Cardiac septum (tissue), 1 donor: ENCODE measurements at regions not wholly inside any gene's neighbourhood (a gene's known extent, or its start where the extent isn't known, plus 50 kb on each side); places are given as distances from the start of the nearest gene placed in this dataset.

Experiments
- DNase-seq: peaks from one replicate; pipeline ENCODE4 v3.0.0-alpha.2; 2020; ENCODE audit warnings: low spot score
- intact Hi-C: fragments of 100-400 bp; cut with DNase I; formaldehyde crosslinking; loops from one replicate; pipeline ENCODE4 v1.14.0; 2022
- donor health status: DM: no; HTN: no; CAD: no.

DNA sequence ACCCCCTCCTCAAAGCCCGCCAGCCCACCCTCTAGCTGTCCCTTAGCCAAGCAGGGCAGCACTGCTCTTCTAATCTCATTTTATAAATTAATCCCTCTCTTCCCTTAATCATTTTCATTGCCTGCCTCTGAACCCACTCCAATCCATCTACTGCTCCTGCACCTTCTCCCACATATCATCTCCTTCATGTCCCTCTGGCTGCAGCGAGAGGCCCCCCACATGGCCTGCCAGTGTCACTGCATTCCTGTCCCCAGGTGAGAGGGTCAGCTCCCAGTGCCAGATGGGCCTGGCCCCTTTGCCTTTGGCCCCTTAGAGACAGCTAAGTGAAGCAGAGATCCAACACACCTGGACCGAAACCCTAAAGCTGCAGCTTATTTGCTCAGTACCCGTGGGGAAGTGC is 79.4 kb downstream of the PJA1 start:
- intact Hi-C loops: no loop called here
- DNase-seq: no peak

- DNase-seq: no peak
- intact Hi-C loops: no loop called here
Observed at GRCh38 chrX:69085151-69085550, 80.1 kb downstream of the PJA1 start.

GRCh38 chrX:69083801-69084200 is 81.5 kb downstream of the PJA1 start:
- intact Hi-C loops: no loop called here
- no peak for DNase-seq

DNA sequence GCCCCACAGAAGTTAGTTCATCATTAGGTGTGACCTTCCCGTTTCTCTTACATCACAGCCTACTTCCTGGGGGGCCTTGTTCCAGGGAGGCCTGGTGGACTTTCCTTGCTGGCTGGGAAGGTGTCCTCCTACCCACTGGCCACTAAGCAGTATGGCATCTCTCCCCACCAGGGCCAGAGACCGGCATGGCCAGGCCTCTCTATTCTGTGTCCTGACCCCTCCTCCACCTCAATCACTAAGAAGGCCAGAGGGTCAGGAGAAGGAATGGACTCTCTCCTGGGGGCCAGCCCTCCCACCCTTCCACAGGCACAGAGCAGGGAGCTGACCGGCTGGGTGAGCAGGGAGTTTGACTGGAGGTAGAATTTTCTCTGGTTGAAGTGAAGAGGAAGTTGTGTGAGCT is 81.9 kb downstream of the PJA1 start:
- intact Hi-C loops: no loop called here
- no peak for DNase-seq

DNA sequence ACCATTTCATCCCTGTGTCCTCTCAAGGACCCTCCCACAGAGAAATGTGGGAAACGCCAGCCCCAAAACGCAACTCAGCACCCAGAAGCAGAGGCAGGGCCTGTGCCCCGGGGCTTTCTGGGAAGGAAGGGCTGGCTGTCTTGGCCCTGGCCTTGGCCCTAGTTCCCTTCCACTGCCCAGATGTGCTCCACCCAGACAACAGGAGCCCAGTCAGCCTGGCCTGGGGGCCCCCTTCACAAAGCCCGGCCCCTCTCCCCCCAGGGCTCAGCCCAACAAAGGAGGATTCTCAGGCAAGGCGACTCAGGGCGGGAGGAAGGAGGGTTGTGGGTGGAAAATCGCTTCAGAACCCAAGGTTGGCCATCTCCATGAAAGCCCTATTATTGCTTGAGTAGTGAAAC is 82.5 kb downstream of the PJA1 start:
- no peak for DNase-seq
- intact Hi-C loops: no loop called here

GRCh38 chrX:69082055-69082752 is 83.0 kb downstream of the PJA1 start:
- DNase-seq: no peak
- intact Hi-C loops: no loop called here

DNA sequence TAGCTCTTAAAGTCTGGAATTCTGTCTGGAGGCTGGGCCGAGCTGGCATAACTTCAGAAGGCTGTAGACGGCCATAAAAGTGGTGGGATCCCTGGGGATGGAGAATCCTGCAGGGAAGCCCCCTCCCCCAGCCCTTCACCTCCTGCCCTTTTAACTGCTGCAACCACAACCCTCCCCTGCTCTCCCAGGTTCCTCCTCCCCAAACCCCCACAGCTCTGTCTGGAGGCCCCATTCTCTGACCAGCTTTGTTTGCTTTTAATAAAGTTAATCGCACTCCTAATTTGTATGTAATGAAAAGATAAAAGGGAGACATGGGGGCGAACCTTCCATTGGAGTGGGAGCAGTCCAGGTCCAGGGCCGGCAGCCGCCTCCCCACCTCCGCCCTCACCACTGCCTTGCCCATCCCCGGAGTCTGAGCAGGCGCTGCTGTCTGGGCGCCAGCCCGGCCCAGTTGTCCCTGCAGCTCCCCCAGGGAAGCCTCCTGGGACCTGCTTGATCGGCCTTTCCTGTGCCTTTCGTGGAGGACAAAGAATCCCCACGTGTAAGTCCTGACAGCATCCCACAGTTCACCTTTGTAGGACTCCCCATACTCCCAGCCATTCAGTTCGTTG is 84.3 kb downstream of the PJA1 start:
- intact Hi-C loops: no loop called here
- no peak for DNase-seq

DNA sequence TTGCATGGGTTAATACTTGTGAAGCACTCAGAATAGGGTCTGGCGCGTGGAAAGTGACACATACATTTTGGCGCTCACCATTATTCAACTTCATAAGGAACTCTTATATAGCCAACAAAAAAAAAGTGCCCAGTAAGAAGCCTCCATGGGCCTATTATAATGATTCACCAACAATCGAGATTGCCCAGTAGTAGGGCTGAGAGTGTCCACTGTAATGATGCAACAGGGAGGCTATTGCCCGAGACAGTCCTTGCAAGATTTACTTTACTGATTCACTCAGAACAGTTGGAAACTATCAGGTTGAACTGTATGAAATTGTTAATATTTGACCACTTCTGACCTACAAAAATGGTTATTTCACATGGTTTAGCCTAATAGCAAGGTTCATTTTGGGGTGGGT is 86.0 kb downstream of the PJA1 start:
- intact Hi-C loops: no loop called here
- peak; percentile 2 for DNase-seq

GRCh38 chrX:69077895-69078455 is 87.3 kb downstream of the PJA1 start:
- DNase-seq: peak; percentile 56
- intact Hi-C loops: no loop called here

GRCh38 chrX:69076088-69076487 is 89.2 kb downstream of the PJA1 start:
- intact Hi-C loops: no loop called here
- peak; percentile 41 for DNase-seq

DNA sequence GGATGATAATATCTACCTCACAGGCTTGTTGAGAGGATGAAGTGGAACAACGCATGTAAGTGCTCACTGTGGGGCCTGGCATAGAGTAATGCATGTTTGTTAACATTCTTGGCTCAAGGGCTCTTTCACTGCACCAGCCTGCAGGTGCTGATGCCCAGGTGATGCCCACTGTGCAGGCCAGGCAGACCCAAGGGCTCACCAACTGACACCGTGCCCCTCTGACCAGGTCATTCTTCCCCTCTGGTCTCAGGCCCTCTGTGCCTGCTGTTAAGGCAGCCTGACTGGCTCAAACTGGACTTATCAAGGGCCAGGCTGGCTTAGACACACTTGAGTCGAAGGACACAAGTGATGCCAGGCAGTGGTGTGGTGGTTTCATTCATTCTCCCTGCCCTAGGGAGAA is 90.5 kb downstream of the PJA1 start:
- DNase-seq: peak; percentile 39
- intact Hi-C loops: no loop called here

DNA sequence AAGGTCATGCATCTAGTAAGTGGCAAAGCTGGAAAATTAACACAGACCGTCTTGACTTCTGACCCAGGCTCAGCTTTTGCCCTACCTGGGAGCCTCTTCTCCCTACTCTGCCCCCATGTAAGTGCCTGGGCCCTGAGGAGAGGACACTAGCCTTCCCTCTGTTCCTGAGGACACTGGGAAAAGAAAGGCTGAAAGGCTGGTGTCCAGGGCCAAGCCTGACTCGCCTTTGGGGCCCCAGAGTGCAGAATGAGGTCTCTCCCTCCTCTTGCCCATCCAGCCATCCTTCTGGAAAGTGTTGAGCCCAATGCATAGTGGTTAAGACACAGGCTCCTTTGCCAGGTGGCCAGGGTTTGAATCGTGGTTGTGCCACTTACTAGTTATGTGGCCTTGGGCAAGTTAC is 91.5 kb downstream of the PJA1 start:
- intact Hi-C loops: no loop called here
- peak; percentile 62 for DNase-seq

- intact Hi-C loops: no loop called here
- DNase-seq: peak; percentile 26
Observed at GRCh38 chrX:69073241-69073640, 92.0 kb downstream of the PJA1 start.

DNA sequence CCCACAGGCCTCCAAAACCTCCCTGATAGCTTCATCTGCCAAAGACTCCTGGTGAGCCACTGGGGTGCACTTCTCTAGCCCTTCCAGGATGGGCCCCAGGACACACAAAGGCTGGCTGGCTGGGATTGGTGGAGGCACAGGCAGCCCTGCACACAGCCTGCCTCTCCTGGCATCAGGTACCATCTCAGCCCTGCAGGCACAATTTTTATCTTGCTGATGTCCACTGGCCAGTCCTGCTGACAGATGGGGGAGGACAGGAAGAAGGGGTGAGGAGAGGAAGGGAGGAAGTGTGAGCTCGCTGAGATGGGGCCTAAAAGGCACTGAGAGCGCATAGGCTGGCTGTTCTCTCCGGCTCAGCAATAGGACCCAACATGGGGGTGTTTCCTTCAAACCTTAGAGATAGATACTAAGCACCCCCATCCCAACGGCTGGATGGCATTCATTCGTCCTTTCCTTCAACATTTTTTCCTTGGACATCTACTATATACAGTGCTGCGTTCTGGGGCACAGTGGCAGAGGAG is 92.7 kb downstream of the PJA1 start:
- peak; percentile 59 for DNase-seq
- intact Hi-C loops: no loop called here

DNA sequence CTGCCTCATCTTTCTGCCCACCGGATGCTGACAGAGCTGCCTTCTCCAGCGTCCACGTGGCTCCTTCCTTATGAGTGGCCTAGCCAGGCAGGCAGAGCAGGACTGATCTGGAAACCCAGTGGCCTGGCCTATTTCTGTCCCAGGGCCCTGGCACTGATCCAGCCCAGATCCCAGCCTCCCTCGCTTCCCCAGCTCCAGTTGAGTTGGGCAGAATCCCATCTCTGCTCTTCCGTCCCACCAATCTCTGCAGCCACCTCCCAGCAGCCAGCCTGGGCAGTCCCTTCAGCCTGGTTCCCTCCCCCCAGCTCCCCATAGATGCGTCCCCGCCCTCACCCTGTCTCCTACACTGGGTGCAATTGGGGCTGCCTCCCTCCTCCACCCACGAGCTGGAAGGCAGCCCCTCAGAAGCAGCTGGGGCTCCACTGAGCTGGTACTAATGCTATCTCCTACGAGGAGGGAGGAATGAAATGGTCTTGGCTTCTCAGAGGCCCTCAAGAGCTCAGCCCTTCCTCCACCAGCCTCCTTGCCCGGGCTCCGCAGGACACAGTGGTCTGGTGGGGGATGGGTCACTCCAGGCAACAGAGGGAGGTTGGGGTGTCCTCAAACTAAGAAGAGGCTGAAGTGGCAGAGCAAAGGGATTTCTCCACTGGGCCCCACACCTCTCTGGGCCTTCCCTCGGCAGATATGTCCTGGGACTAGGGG is 94.2 kb downstream of the PJA1 start:
- intact Hi-C loops: no loop called here
- peak; percentile 87 for DNase-seq

- intact Hi-C loops: loop anchor here (10.0 kb wide), 2 partner anchors 155 to 215 kb away; no protein-coding TSS in a partner anchor
- DNase-seq: peak; percentile 31
Observed at GRCh38 chrX:69069876-69070275, 95.4 kb downstream of the PJA1 start.

- DNase-seq: no peak
- intact Hi-C loops: loop anchor here (10.0 kb wide), 2 partner anchors 156 to 216 kb away; no protein-coding TSS in a partner anchor
Observed at GRCh38 chrX:69069086-69069445, 96.2 kb downstream of the PJA1 start.

DNA sequence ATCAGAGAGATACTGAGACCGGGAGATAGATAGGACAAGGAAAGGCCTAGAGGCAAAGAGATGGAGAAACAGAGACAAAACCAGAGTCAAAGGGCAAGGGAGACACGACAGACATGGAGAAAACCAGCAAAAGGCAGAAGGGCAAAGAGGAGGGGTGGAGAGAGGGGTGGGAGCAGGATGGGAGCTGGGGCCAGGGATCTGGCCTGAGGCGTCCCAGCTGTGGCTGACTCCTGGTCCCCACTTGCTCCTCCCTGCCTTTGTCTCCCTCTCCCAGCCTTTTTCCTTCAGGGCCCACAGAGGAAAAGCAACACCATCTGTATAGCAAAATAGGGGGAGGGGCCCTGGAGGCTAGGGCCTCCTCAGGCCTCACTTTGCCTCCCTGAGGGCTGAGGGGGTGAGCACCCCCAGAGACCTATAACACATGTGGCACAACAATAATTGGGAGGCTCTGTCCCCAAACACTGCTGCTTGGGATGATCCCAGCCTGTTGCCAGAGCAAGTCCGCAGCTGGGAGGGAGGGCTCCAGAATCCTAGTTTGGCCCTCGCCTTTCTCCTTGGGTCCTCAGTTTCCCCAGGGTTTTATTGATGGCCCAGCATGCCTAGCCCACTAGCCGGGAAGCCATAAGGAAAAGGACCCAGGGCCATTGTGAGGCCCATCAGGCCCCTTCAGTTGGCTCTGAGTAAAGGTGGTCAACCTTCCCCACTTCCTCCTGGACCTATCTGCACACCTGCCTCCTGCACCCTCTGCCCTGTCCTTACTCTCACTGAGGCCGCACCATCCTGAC is 96.8 kb downstream of the PJA1 start:
- intact Hi-C loops: loop anchor here (10.0 kb wide), 2 partner anchors 156 to 216 kb away; no protein-coding TSS in a partner anchor
- peak; percentile 39 for DNase-seq

- intact Hi-C loops: loop anchor here (10.0 kb wide), 2 partner anchors 157 to 217 kb away; no protein-coding TSS in a partner anchor
- DNase-seq: peak; percentile 71
Observed at GRCh38 chrX:69067841-69068240, 97.4 kb downstream of the PJA1 start.
